ENCODE measurements at regions not wholly inside any gene's neighbourhood (a gene's known extent, or its start where the extent isn't known, plus 50 kb on each side); places are given as distances from the start of the nearest gene placed in this dataset.

DNA sequence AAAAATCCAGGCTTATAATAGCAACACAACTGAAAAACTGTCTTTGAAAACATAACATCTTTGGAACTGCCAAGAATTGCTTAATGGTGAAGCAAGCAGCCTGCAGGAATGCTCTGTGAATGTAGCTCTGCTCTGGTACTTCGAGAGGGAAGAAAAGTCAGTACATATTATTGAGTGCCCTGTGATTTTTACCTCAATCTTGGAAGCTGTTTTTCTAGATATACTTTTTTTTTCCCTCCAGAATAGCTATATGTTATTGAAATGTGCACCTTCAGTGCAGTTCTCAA lies 508.1 kb downstream of the PCNX1 start:
- TF ChIP-seq POLR2A (IDR thresholded peaks at IDR 0.05; ENCODE audit: low read length): no peak
- TF ChIP-seq GATA1 (IDR thresholded peaks at IDR 0.05; ENCODE audit: low read depth, low read length): no peak

Measured in erythroblast (primary cell).